NT2/D1 (cell line): ENCODE measurements at regions not wholly inside any gene's neighbourhood (a gene's known extent, or its start where the extent isn't known, plus 50 kb on each side); places are given as distances from the start of the nearest gene placed in this dataset.

Experiments
- SUZ12 ChIP-seq: IDR thresholded peaks from 2 replicates; pipeline ENCODE4 v1.6.1; 2011; ENCODE audit not compliant: insufficient read length, insufficient read depth; ENCODE audit errors: extremely low read depth
- YY1 ChIP-seq: IDR thresholded peaks from 2 replicates; pipeline ENCODE4 v1.6.1; 2011; ENCODE audit not compliant: insufficient read length, insufficient read depth
- ZNF274 ChIP-seq: IDR thresholded peaks from 2 replicates; pipeline ENCODE4 v1.6.1; 2011; ENCODE audit warnings: mild to moderate bottlenecking, low read depth, low read length

- TF ChIP-seq ZNF274 (no peak), SUZ12 (no peak), YY1 (no peak)
These were observed 537.8 kb upstream of the CCDC179 start for GRCh38 chr11:23398052-23398451.
